ENCODE measurements at regions not wholly inside any gene's neighbourhood (a gene's known extent, or its start where the extent isn't known, plus 50 kb on each side); places are given as distances from the start of the nearest gene placed in this dataset.

- Histone ChIP-seq H3K27ac (ENCODE audit: low read length in 2 of 2) (no peak overlapping the region), H4K20me1 (ENCODE audit: control insufficient read depth, insufficient read depth, low read length, poor library complexity, severe bottlenecking) (no peaks in the 10 kb centered on the region), H2AFZ (ENCODE audit: insufficient read depth, low read depth, low read length, poor library complexity, severe bottlenecking) (no peak overlapping the region), H3K9me3 (ENCODE audit: control extremely low read depth in 1 of 3, control insufficient read depth in 2 of 3, insufficient read depth in 1 of 3, low read length in 2 of 3) (no peaks in the 10 kb centered on the region), H3K36me3 (replicated peaks in 1 of 2; ENCODE audit: control extremely low read depth in 1 of 2, control insufficient read depth in 1 of 2, extremely low read depth in 1 of 2, insufficient read depth in 2 of 2, low read length in 1 of 2) (no peaks in the 10 kb centered on the region), H3K4me1 (ENCODE audit: control insufficient read depth in 2 of 2, insufficient read depth in 2 of 2, low read length in 2 of 2) (no peaks in the 10 kb centered on the region), H3K9ac (ENCODE audit: low read length) (no peak overlapping the region), H3K27me3 (replicated peaks in 1 of 4; ENCODE audit: control extremely low read depth in 1 of 4, control insufficient read depth in 3 of 4, insufficient read depth in 4 of 4, low read length in 3 of 4) (peaks cover 0 to 4% (median 0%) of the 10 kb centered on the region in 4 experiments), H3K4me3 (ENCODE audit: control extremely low read depth in 1 of 5, extremely low read depth in 1 of 5, insufficient read depth in 1 of 5, low read depth in 2 of 5, low read length in 4 of 5) (no peak overlapping the region), H3K4me2 (replicated peaks; ENCODE audit: low read depth, low read length, poor library complexity, severe bottlenecking) (no peak overlapping the region), H3K79me2 (ENCODE audit: control insufficient read depth, insufficient read depth, low read length) (no peaks in the 10 kb centered on the region)
- intact Hi-C loops (cut with micrococcal nuclease), result no loop called here
- ATAC-seq (ENCODE audit: low read depth) (no peak), DNase-seq (no peak)
- TF ChIP-seq, protein P1, sequence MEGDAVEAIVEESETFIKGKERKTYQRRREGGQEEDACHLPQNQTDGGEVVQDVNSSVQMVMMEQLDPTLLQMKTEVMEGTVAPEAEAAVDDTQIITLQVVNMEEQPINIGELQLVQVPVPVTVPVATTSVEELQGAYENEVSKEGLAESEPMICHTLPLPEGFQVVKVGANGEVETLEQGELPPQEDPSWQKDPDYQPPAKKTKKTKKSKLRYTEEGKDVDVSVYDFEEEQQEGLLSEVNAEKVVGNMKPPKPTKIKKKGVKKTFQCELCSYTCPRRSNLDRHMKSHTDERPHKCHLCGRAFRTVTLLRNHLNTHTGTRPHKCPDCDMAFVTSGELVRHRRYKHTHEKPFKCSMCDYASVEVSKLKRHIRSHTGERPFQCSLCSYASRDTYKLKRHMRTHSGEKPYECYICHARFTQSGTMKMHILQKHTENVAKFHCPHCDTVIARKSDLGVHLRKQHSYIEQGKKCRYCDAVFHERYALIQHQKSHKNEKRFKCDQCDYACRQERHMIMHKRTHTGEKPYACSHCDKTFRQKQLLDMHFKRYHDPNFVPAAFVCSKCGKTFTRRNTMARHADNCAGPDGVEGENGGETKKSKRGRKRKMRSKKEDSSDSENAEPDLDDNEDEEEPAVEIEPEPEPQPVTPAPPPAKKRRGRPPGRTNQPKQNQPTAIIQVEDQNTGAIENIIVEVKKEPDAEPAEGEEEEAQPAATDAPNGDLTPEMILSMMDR (IDR thresholded peaks at IDR 0.05), result no peak
- no peak for TF ChIP-seq EZH2 (IDR thresholded peaks at IDR 0.05; ENCODE audit: borderline replicate concordance, insufficient read depth, low read depth, low read length, poor library complexity, severe bottlenecking)
- H3K27me3 Mint-ChIP-seq, result peaks cover 35% of the 10 kb centered on the region
- H3K4me1 Mint-ChIP-seq, result no peaks in the 10 kb centered on the region
- no peak overlapping the region for H3K4me3 Mint-ChIP-seq
- WGBS (ENCODE audit: insufficient coverage), result 100% methylated on average over 1 of the region's 3 CpGs
- no peak overlapping the region for H3K27ac Mint-ChIP-seq
- CTCF ChIA-PET, result no interaction called here
- H3K9me3 Mint-ChIP-seq (ENCODE audit: insufficient read depth), result no peaks in the 10 kb centered on the region
- POLR2A ChIA-PET, result no interaction called here
Observed at GRCh38 chr11:19327280-19327679, 86.5 kb upstream of the E2F8 start.

- no peak for DNase-seq
- TF ChIP-seq, protein P1 (IDR thresholded peaks at IDR 0.05), result no peak
- no peak for TF ChIP-seq EZH2 (IDR thresholded peaks at IDR 0.05; ENCODE audit: borderline replicate concordance, insufficient read depth, low read depth, low read length, poor library complexity, severe bottlenecking)
- no peak for ATAC-seq (ENCODE audit: low read depth)
- CTCF ChIA-PET, result interaction anchor here (0.8 kb wide), 1 partner anchor 234 kb away, joined by 4 read pairs; no protein-coding TSS in a partner anchor
- Histone ChIP-seq H4K20me1 (ENCODE audit: control insufficient read depth, insufficient read depth, low read length, poor library complexity, severe bottlenecking) (no peaks in the 10 kb centered on the region), H3K4me1 (ENCODE audit: control insufficient read depth in 2 of 2, insufficient read depth in 2 of 2, low read length in 2 of 2) (no peaks in the 10 kb centered on the region), H3K4me3 (ENCODE audit: control extremely low read depth in 1 of 5, extremely low read depth in 1 of 5, insufficient read depth in 1 of 5, low read depth in 2 of 5, low read length in 4 of 5) (no peak overlapping the region), H2AFZ (ENCODE audit: insufficient read depth, low read depth, low read length, poor library complexity, severe bottlenecking) (no peak overlapping the region), H3K27ac (ENCODE audit: low read length in 2 of 2) (no peak overlapping the region), H3K79me2 (ENCODE audit: control insufficient read depth, insufficient read depth, low read length) (no peaks in the 10 kb centered on the region), H3K4me2 (replicated peaks; ENCODE audit: low read depth, low read length, poor library complexity, severe bottlenecking) (no peak overlapping the region), H3K27me3 (replicated peaks in 1 of 4; ENCODE audit: control extremely low read depth in 1 of 4, control insufficient read depth in 3 of 4, insufficient read depth in 4 of 4, low read length in 3 of 4) (peaks cover 0 to 9% (median under 1%) of the 10 kb centered on the region in 4 experiments), H3K36me3 (replicated peaks in 1 of 2; ENCODE audit: control extremely low read depth in 1 of 2, control insufficient read depth in 1 of 2, extremely low read depth in 1 of 2, insufficient read depth in 2 of 2, low read length in 1 of 2) (no peaks in the 10 kb centered on the region), H3K9ac (ENCODE audit: low read length) (no peak overlapping the region), H3K9me3 (ENCODE audit: control extremely low read depth in 1 of 3, control insufficient read depth in 2 of 3, insufficient read depth in 1 of 3, low read length in 2 of 3) (no peaks in the 10 kb centered on the region)
- Mint-ChIP-seq H3K4me1 (no peaks in the 10 kb centered on the region), H3K9me3 (ENCODE audit: insufficient read depth) (no peaks in the 10 kb centered on the region), H3K4me3 (no peak overlapping the region), H3K27me3 (peaks cover 39% of the 10 kb centered on the region), H3K27ac (no peak overlapping the region)
- 100% methylated on average over 1 of the region's 1 CpG for WGBS (ENCODE audit: insufficient coverage)
- POLR2A ChIA-PET, result no interaction called here
- intact Hi-C loops (cut with micrococcal nuclease), result no loop called here
Observed at GRCh38 chr11:19326499-19326898, 85.8 kb upstream of the E2F8 start.

Data from B cell (primary cell).